Adipose tissue (tissue), 3 donors: ENCODE measurements at regions not wholly inside any gene's neighbourhood (a gene's known extent, or its start where the extent isn't known, plus 50 kb on each side); places are given as distances from the start of the nearest gene placed in this dataset.

Experiments used
- H3K27ac ChIP-seq: one replicate; pipeline ENCODE4 v1.5.1; 2013; ENCODE audit warnings: low read depth, low read length
- WGBS, 3 donors: extraction: QIAGEN DNeasy Blood & Tissue Kit; methylation state at CpG; one replicate each; pipeline ENCODE4 v1.1.7; 2013; 5-methylcytosine and 5-hydroxymethylcytosine counted together
- donor health status: healthy with polysubstance abuse.
- donor health status: Bipolar disorder and iron deficiency.
- donor health status: healthy.

GRCh38 chr18:25614168-25614567 is 262.2 kb upstream of the ZNF521 start:
- WGBS, 3 donors, result 72 to 93% (median 87%) methylated on average over 4 of the region's 4 CpGs

DNA sequence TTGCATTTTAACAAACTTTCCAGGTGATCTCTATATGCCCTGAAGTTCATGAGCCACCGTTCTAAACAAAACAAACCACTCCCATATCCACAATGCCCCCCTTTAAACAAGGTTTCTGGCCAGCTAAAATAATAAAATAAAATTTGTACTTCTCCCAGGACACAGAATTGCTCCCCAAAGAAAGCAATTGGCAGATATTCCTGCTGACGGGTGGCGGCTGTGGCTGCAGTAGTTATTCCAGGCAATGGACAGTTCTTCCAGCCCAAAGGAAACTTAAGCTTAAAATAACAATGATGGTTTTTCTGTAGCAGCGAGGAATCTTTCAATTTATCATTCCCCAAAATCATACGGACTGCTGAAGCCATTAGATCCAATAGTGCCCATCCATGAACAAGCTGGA is 260.5 kb upstream of the ZNF521 start:
- H3K27ac ChIP-seq, result no peak overlapping the region
- WGBS, 3 donors, result 65 to 78% (median 69%) methylated on average over 5 of the region's 5 CpGs

More at GRCh38 chr18:25614168-25614567, 262.2 kb upstream of the ZNF521 start:
- H3K27ac ChIP-seq, result no peak overlapping the region

GRCh38 chr18:25608091-25608490 is 256.1 kb upstream of the ZNF521 start:
- no peak overlapping the region for H3K27ac ChIP-seq
- WGBS, 3 donors, result 80 to 89% (median 89%) methylated on average over 4 of the region's 4 CpGs

- H3K27ac ChIP-seq, result no peak overlapping the region
- 76 to 84% (median 78%) methylated on average over 15 of the region's 15 CpGs for WGBS, 3 donors
These were observed 253.1 kb upstream of the ZNF521 start for GRCh38 chr18:25604894-25605597.

- H3K27ac ChIP-seq, result no peak overlapping the region
- 83 to 90% (median 90%) methylated on average over 8 of the region's 8 CpGs for WGBS, 3 donors
These were observed 252.4 kb upstream of the ZNF521 start for GRCh38 chr18:25604196-25604893.

GRCh38 chr18:25599443-25599842 is 247.5 kb upstream of the ZNF521 start:
- no peak overlapping the region for H3K27ac ChIP-seq

DNA sequence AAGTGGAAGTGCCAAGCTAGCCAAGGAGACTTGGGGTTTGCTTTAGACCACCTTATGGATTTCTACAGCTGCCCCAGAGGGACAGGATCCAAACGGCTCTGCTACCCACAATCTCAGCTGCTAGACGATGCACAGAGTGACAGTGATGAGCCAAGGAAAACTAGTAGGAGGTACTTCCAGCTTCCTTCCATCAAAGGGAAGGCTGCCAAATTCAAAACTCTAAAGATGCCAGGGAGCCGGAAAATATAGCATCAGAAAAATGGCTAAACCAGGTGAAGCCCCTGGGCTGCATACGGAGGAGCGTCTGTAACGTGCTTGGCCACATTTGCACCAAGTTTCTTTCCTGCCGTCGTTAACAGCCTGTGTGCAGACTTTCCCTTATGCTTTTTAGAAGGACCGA is 245.5 kb upstream of the ZNF521 start:
- no peak overlapping the region for H3K27ac ChIP-seq
- 71 to 81% (median 72%) methylated on average over 9 of the region's 9 CpGs for WGBS, 3 donors

DNA sequence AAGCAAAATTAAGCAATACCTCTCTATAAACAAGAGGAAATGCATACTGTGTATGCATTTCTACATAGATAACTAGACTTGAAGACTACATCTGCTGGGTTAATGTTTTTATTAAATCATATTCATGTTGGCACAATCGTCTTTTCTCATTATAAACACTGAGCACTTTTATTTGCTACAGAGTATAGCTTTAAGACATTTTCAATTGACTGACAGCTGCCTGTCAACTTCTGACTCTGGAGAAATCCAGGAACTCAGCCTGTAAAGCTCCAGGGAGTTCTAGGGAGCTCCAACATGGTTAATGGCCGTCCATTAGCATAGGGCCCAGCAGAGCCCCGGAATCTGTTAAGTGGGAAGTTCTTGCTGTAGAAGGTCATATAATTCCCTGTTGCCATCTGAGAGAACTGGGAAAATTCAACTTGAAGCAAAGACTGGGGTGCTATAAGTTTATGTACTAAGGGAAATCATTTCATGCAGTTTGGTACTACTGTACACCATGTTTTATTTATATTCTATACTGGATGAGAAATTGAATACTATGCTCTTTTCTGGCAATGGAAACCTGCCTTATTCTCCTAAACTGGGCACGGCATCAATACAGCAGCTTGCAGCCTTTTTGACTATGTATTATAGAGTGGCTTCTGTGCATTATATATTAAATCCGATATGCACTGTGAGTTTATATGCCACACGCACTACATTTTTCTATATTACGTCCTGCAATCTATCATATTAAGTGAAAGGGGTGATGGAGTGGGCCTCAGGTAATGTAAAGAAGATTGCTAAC is 243.5 kb upstream of the ZNF521 start:
- 78 to 84% (median 83%) methylated on average over 7 of the region's 7 CpGs for WGBS, 3 donors

GRCh38 chr18:25594351-25594750 is 242.4 kb upstream of the ZNF521 start:
- WGBS, 3 donors, result 89 to 97% (median 92%) methylated on average over 1 of the region's 1 CpG
- no peak overlapping the region for H3K27ac ChIP-seq

More for the DNA sequence above, 243.5 kb upstream of the ZNF521 start:
- H3K27ac ChIP-seq, result no peak overlapping the region

- H3K27ac ChIP-seq, result no peak overlapping the region
- 46 to 68% (median 68%) methylated on average over 2 of the region's 2 CpGs for WGBS, 3 donors
These were observed 240.9 kb upstream of the ZNF521 start for GRCh38 chr18:25592804-25593360.

- 83 to 90% (median 88%) methylated on average over 8 of the region's 8 CpGs for WGBS, 3 donors
- H3K27ac ChIP-seq, result no peak overlapping the region
These were observed 238.5 kb upstream of the ZNF521 start for GRCh38 chr18:25590456-25590855.

- no peak overlapping the region for H3K27ac ChIP-seq
- 75 to 93% (median 77%) methylated on average over 5 of the region's 5 CpGs for WGBS, 3 donors
These were observed 235.6 kb upstream of the ZNF521 start for GRCh38 chr18:25587545-25587944.

DNA sequence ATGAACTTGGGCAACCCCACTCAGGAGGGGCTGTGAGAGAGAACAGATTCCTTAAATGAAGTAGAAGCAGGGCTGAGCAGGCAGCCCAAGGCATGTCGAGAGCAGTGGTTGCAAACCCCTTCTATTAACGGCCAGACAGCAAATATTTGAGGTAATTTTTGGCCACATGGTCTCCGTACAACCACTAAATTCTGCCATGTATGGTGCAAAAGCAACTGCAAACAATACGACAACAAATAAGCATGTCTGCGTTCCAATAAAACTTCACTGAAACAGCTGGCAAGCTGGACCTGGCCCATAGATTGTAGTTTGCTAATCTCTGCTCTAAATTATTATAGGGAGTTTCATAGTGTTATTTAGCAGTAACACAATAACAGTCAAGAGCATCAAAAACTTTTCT is 217.0 kb upstream of the ZNF521 start:
- 72 to 84% (median 78%) methylated on average over 5 of the region's 5 CpGs for WGBS, 3 donors
- H3K27ac ChIP-seq, result no peak overlapping the region

- H3K27ac ChIP-seq, result no peak overlapping the region
- WGBS, 3 donors, result 81 to 88% (median 84%) methylated on average over 16 of the region's 16 CpGs
These were observed 212.1 kb upstream of the ZNF521 start for GRCh38 chr18:25563816-25564683.

DNA sequence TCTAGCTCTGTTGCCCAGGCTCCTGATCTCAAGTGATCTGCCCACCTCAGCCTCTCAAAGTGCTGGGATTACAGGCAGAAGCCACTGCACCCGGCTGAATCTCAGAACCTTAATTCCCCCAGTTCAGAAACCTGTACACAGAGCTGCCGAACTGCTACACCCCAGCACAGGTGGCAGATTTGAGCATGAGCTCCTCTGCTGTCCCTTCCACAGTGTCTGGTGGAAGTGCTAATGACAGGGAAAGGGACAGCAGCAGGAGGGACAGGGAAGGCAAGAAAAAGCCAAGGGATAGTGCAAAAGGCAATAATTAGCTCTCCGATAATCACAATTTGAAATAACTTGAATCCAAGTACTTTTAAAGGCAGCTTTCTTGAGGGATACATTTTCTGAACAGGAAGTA is 211.4 kb upstream of the ZNF521 start:
- 86 to 92% (median 89%) methylated on average over 3 of the region's 3 CpGs for WGBS, 3 donors

GRCh38 chr18:25561918-25562317 is 210.0 kb upstream of the ZNF521 start:
- H3K27ac ChIP-seq, result no peak overlapping the region
- 46 to 63% (median 58%) methylated on average over 6 of the region's 6 CpGs for WGBS, 3 donors

More for the DNA sequence above, 211.4 kb upstream of the ZNF521 start:
- no peak overlapping the region for H3K27ac ChIP-seq

- WGBS, 3 donors, result 59 to 86% (median 72%) methylated on average over 4 of the region's 4 CpGs
- H3K27ac ChIP-seq, result no peak overlapping the region
These were observed 208.4 kb upstream of the ZNF521 start for GRCh38 chr18:25560369-25560768.

- no peak overlapping the region for H3K27ac ChIP-seq
- WGBS, 3 donors, result 28 to 64% (median 35%) methylated on average over 7 of the region's 7 CpGs
These were observed 205.0 kb upstream of the ZNF521 start for GRCh38 chr18:25557011-25557410.
